Erythroblast (primary cell): ENCODE measurements at regions not wholly inside any gene's neighbourhood (a gene's known extent, or its start where the extent isn't known, plus 50 kb on each side); places are given as distances from the start of the nearest gene placed in this dataset.

Source experiments
- GATA1 ChIP-seq: IDR thresholded peaks from 2 replicates; pipeline ENCODE4 v1.6.1; 2011; ENCODE audit warnings: low read depth, mild to moderate bottlenecking, control low read depth, low read length, moderate library complexity
- POLR2A ChIP-seq: IDR thresholded peaks from 2 replicates; pipeline ENCODE4 v1.6.1; 2011; ENCODE audit warnings: mild to moderate bottlenecking, low read length

- TF ChIP-seq POLR2A (no peak), GATA1 (no peak)
These were observed 140.9 kb upstream of the GRM7 start for GRCh38 chr3:6719999-6720398.
